ENCODE measurements at regions not wholly inside any gene's neighbourhood (a gene's known extent, or its start where the extent isn't known, plus 50 kb on each side); places are given as distances from the start of the nearest gene placed in this dataset.

- H3K27ac ChIP-seq (ENCODE audit: control insufficient read depth, insufficient read depth, low read length), result no peak overlapping the region
- no peaks in the 10 kb centered on the region for H3K9me1 ChIP-seq (ENCODE audit: control insufficient read depth, extremely low read depth, insufficient read depth, low read length)
- H3K9ac ChIP-seq (ENCODE audit: control insufficient read depth, extremely low read depth, insufficient read depth, low read length), result no peak overlapping the region
- no peaks in the 10 kb centered on the region for H3K9me3 ChIP-seq (ENCODE audit: control insufficient read depth, low read depth, low read length)
- no peak overlapping the region for H3K4me3 ChIP-seq (ENCODE audit: control insufficient read depth in 2 of 3, extremely low read depth in 1 of 3, insufficient read depth in 2 of 3, low read depth in 1 of 3, low read length in 3 of 3)
- FAIRE-seq (no peak), DNase-seq (ENCODE audit: low read depth, low spot score) (no peak)
- no peaks in the 10 kb centered on the region for H4K20me1 ChIP-seq (ENCODE audit: control insufficient read depth, extremely low read depth, insufficient read depth, low read length)
- dilution Hi-C loops (cut with MboI; ENCODE audit: extremely low pct_ligation_motif_present, low sequenced_read_pairs), result no loop called here
- no peak overlapping the region for H3K4me2 ChIP-seq (ENCODE audit: control insufficient read depth, extremely low read depth, insufficient read depth, low read depth, low read length)
- TF ChIP-seq CTCF (optimal IDR thresholded peaks at IDR 0.05 in 1 of 3, IDR thresholded peaks at IDR 0.05 in 1 of 3, conservative IDR thresholded peaks at IDR 0.05 in 1 of 3; ENCODE audit: extremely low read depth in 1 of 3, insufficient read depth in 2 of 3, low read length in 3 of 3) (no peak), EZH2 (IDR thresholded peaks at IDR 0.05; ENCODE audit: low read length) (no peak)
- H2AFZ ChIP-seq (ENCODE audit: control insufficient read depth, low read length), result no peak overlapping the region
- H3K4me1 ChIP-seq (ENCODE audit: control insufficient read depth, extremely low read depth, insufficient read depth, low read length), result no peaks in the 10 kb centered on the region
- H3K36me3 ChIP-seq (ENCODE audit: control insufficient read depth in 2 of 2, extremely low read depth in 1 of 2, insufficient read depth in 2 of 2, low read length in 2 of 2), result no peaks in the 10 kb centered on the region
- no peaks in the 10 kb centered on the region for H3K27me3 ChIP-seq (ENCODE audit: control insufficient read depth, extremely low read depth, insufficient read depth, low read length)
- no peaks in the 10 kb centered on the region for H3K79me2 ChIP-seq (ENCODE audit: control insufficient read depth, insufficient read depth, low read length)
Measured at GRCh38 chr2:184174493-184175104, 423.7 kb upstream of the ZNF804A start.

GRCh38 chr2:184178229-184178628 lies 420.1 kb upstream of the ZNF804A start:
- dilution Hi-C loops (cut with MboI; ENCODE audit: extremely low pct_ligation_motif_present, low sequenced_read_pairs), result no loop called here
- Histone ChIP-seq H2AFZ (ENCODE audit: control insufficient read depth, low read length) (no peak overlapping the region), H3K27me3 (ENCODE audit: control insufficient read depth, extremely low read depth, insufficient read depth, low read length) (no peaks in the 10 kb centered on the region), H3K4me1 (ENCODE audit: control insufficient read depth, extremely low read depth, insufficient read depth, low read length) (no peaks in the 10 kb centered on the region), H3K27ac (ENCODE audit: control insufficient read depth, insufficient read depth, low read length) (no peak overlapping the region), H3K79me2 (ENCODE audit: control insufficient read depth, insufficient read depth, low read length) (no peaks in the 10 kb centered on the region), H3K4me2 (ENCODE audit: control insufficient read depth, extremely low read depth, insufficient read depth, low read depth, low read length) (no peak overlapping the region), H3K4me3 (ENCODE audit: control insufficient read depth in 2 of 3, extremely low read depth in 1 of 3, insufficient read depth in 2 of 3, low read depth in 1 of 3, low read length in 3 of 3) (no peak overlapping the region), H3K9me3 (ENCODE audit: control insufficient read depth, low read depth, low read length) (no peaks in the 10 kb centered on the region), H3K9me1 (ENCODE audit: control insufficient read depth, extremely low read depth, insufficient read depth, low read length) (no peaks in the 10 kb centered on the region), H4K20me1 (ENCODE audit: control insufficient read depth, extremely low read depth, insufficient read depth, low read length) (no peaks in the 10 kb centered on the region), H3K9ac (ENCODE audit: control insufficient read depth, extremely low read depth, insufficient read depth, low read length) (no peak overlapping the region), H3K36me3 (ENCODE audit: control insufficient read depth in 2 of 2, extremely low read depth in 1 of 2, insufficient read depth in 2 of 2, low read length in 2 of 2) (no peaks in the 10 kb centered on the region)
- no peak for FAIRE-seq
- no peak for TF ChIP-seq CTCF (optimal IDR thresholded peaks at IDR 0.05 in 1 of 3, IDR thresholded peaks at IDR 0.05 in 1 of 3, conservative IDR thresholded peaks at IDR 0.05 in 1 of 3; ENCODE audit: extremely low read depth in 1 of 3, insufficient read depth in 2 of 3, low read length in 3 of 3)
- no peak for TF ChIP-seq EZH2 (IDR thresholded peaks at IDR 0.05; ENCODE audit: low read length)
- no peak for DNase-seq (ENCODE audit: low read depth, low spot score)

Measured in keratinocyte (primary cell).